H1 (cell line): ENCODE measurements at regions not wholly inside any gene's neighbourhood (a gene's known extent, or its start where the extent isn't known, plus 50 kb on each side); places are given as distances from the start of the nearest gene placed in this dataset.

Experiments used
- CREB1 ChIP-seq: IDR thresholded peaks from 2 replicates; pipeline ENCODE4 v1.6.1; 2012; ENCODE audit warnings: inconsistent platforms
- RAD21 ChIP-seq, 2 experiments: IDR thresholded peaks in 1 of 2; conservative IDR thresholded peaks in 1 of 2; 2 replicates each; pipeline ENCODE4 v1.6.1; 2011; ENCODE audit warnings: low read depth in 2 of 2, low read length in 2 of 2, improper control_type of control experiment in 1 of 2, inconsistent platforms in 1 of 2, mild to moderate bottlenecking in 1 of 2, moderate library complexity in 1 of 2
- TAF1 ChIP-seq: IDR thresholded peaks from 2 replicates; pipeline ENCODE4 v1.6.1; 2011; ENCODE audit warnings: mild to moderate bottlenecking, low read depth, low read length

GRCh38 chr10:113493882-113494301, 59.0 kb upstream of the HABP2 start (continued):
- TF ChIP-seq RAD21 (IDR thresholded peaks at IDR 0.05 in 1 of 2, conservative IDR thresholded peaks at IDR 0.05 in 1 of 2; ENCODE audit: low read depth in 2 of 2, low read length in 2 of 2) (no peak), CREB1 (no peak), TAF1 (no peak)
